ENCODE measurements at regions not wholly inside any gene's neighbourhood (a gene's known extent, or its start where the extent isn't known, plus 50 kb on each side); places are given as distances from the start of the nearest gene placed in this dataset.

DNA sequence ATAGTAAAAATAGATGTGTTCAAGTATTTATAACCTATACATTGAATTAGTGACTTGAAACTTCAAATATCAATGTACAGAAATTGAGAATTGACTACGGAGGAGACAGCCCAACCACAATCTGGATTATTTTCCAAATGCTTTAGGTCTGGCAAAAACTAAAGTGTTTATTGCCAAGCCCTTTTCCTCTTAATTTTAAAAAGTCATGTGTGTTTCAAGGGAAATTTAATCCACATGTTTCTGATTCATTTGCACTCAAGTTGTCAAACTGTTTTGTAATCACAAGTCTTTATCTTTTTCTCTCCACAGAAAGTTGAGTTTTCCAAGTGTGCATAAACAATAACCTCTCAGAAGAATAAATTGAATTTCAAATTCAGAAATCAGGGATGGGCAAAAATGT lies 350.8 kb upstream of the RSPO3 start:
- no peak for DNase-seq
- no peak for ATAC-seq
- Histone ChIP-seq H3K27me3 (no peaks in the 10 kb centered on the region), H3K4me3 (no peak overlapping the region), H3K27ac (no peak overlapping the region), H3K4me1 (no peaks in the 10 kb centered on the region), H3K9me3 (no peaks in the 10 kb centered on the region), H3K36me3 (no peaks in the 10 kb centered on the region)
- TF ChIP-seq, protein P1, sequence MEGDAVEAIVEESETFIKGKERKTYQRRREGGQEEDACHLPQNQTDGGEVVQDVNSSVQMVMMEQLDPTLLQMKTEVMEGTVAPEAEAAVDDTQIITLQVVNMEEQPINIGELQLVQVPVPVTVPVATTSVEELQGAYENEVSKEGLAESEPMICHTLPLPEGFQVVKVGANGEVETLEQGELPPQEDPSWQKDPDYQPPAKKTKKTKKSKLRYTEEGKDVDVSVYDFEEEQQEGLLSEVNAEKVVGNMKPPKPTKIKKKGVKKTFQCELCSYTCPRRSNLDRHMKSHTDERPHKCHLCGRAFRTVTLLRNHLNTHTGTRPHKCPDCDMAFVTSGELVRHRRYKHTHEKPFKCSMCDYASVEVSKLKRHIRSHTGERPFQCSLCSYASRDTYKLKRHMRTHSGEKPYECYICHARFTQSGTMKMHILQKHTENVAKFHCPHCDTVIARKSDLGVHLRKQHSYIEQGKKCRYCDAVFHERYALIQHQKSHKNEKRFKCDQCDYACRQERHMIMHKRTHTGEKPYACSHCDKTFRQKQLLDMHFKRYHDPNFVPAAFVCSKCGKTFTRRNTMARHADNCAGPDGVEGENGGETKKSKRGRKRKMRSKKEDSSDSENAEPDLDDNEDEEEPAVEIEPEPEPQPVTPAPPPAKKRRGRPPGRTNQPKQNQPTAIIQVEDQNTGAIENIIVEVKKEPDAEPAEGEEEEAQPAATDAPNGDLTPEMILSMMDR (IDR thresholded peaks at IDR 0.05): no peak
- intact Hi-C loops (cut with DNase I): no loop called here

DNA sequence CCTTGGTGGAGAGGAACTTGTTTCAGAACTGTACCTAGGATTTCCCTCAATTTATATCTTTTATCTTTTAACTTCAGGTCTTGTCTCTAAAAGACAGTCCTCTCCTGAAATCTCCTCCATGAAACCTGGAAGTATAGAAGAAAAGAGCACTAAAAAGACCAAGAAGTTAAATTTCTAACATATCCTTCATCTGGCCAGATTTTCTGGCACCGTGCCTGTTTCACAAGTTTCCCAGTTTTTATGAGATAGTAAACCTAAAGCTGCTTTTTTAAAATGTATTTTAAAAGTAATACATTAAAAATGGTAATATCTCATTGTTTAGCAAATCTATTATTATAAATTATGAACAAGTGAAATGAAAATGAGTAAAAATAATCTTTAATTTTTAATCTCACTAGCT lies 348.3 kb upstream of the RSPO3 start:
- DNase-seq: no peak

DNA sequence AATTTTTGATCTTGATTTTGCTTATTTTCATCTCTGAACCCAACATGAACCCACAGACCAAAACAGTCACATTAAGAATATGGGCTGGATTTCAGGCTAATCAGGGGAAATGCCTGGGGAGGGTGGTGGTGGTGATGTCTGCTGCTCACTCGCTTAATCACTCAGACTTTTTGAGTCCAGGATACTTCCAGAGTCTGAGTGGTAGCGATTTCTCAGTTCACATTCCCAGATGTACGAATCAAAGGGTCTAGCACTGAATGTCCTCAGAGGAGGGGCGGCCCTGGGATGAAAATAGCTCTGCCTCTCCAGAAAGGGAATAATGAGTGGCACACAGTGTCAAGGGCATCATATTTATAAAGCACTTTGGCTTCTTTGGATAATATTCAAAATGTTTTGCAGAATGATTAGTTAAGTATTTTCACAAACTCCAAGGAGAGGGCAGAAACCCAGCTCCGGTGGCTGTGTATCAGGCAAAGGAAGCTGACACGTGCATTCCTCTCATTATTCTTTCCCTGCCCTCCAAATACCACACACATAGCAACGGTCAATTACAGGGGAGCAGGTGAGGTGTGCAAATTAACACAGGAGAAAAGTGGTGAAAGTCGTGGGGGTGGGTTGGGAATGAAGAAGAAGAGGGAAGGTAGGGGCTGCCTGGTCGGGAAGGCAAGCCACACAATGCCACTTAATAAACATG lies 345.2 kb upstream of the RSPO3 start:
- H3K9me3 ChIP-seq: no peaks in the 10 kb centered on the region

More for the DNA sequence above, 348.3 kb upstream of the RSPO3 start:
- no peak overlapping the region for H3K4me3 ChIP-seq
- no peak overlapping the region for H3K27ac ChIP-seq
- no peaks in the 10 kb centered on the region for H3K36me3 ChIP-seq
- no peaks in the 10 kb centered on the region for H3K9me3 ChIP-seq
- no peak for ATAC-seq
- H3K27me3 ChIP-seq: no peaks in the 10 kb centered on the region
- intact Hi-C loops (cut with DNase I): no loop called here
- TF ChIP-seq, protein P1 (IDR thresholded peaks at IDR 0.05): no peak
- no peaks in the 10 kb centered on the region for H3K4me1 ChIP-seq

DNA sequence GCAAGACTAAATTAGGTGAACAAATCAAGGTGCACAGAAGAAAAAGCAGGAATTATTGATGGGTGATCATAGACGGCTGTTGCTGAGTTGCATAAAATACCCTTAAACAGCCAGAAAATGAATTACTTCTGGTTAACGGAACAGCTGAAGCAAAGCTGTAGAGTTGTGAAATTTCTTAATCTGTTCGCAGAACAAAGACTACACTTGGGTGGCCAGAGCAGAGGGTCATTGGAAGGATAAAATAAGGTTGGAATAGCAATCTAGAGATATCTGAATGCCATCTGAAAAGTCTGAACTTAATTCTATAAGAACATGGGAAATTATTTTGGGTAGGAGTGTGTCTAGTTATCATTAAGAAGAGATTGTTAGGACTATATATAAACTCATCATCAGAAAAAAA lies 339.1 kb upstream of the RSPO3 start:
- no peak overlapping the region for H3K4me3 ChIP-seq
- intact Hi-C loops (cut with DNase I): no loop called here
- ATAC-seq: no peak
- H3K27me3 ChIP-seq: no peaks in the 10 kb centered on the region
- TF ChIP-seq, protein P1 (IDR thresholded peaks at IDR 0.05): no peak
- no peaks in the 10 kb centered on the region for H3K9me3 ChIP-seq
- no peaks in the 10 kb centered on the region for H3K36me3 ChIP-seq
- H3K4me1 ChIP-seq: no peaks in the 10 kb centered on the region
- H3K27ac ChIP-seq: no peak overlapping the region
- DNase-seq: peak in 2 of 4 donors; percentile 56 to 57

More for the DNA sequence above, 345.2 kb upstream of the RSPO3 start:
- H3K36me3 ChIP-seq: no peaks in the 10 kb centered on the region
- no peak overlapping the region for H3K4me3 ChIP-seq
- H3K27me3 ChIP-seq: no peaks in the 10 kb centered on the region
- no peak overlapping the region for H3K27ac ChIP-seq
- intact Hi-C loops (cut with DNase I): no loop called here
- DNase-seq (no peak), ATAC-seq (peak; percentile 66)
- no peaks in the 10 kb centered on the region for H3K4me1 ChIP-seq
- TF ChIP-seq, protein P1 (IDR thresholded peaks at IDR 0.05): no peak

DNA sequence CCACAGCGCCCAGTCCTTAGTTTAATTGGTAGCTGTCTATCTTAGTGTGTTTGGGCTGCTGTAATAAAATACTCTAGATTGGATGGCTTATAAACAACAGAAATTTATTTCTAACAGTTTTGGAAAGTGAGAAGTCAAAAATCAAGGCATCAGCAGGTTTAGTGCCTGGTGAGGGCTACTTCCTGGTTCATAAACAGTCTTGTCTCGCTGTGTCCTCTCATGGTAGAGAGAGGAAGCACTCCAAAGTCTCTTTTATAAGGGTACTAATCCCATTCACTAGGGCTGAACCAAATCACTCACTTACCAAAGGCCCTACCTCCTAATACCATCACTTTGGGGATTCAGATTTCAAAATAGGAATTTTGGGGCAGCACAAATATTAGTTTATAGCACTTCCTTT lies 336.9 kb upstream of the RSPO3 start:
- intact Hi-C loops (cut with DNase I): no loop called here
- no peak overlapping the region for H3K27ac ChIP-seq
- no peak for DNase-seq
- no peaks in the 10 kb centered on the region for H3K4me1 ChIP-seq
- TF ChIP-seq, protein P1 (IDR thresholded peaks at IDR 0.05): no peak
- H3K4me3 ChIP-seq: no peak overlapping the region
- H3K36me3 ChIP-seq: no peaks in the 10 kb centered on the region
- H3K27me3 ChIP-seq: no peaks in the 10 kb centered on the region
- ATAC-seq: no peak
- no peaks in the 10 kb centered on the region for H3K9me3 ChIP-seq
